ENCODE measurements at regions not wholly inside any gene's neighbourhood (a gene's known extent, or its start where the extent isn't known, plus 50 kb on each side); places are given as distances from the start of the nearest gene placed in this dataset.
"Not testable (repeated sequence)": the region's sequence is repeated elsewhere in the genome, so short reads cannot be mapped to it uniquely, and the experiment has no call there.

DNA sequence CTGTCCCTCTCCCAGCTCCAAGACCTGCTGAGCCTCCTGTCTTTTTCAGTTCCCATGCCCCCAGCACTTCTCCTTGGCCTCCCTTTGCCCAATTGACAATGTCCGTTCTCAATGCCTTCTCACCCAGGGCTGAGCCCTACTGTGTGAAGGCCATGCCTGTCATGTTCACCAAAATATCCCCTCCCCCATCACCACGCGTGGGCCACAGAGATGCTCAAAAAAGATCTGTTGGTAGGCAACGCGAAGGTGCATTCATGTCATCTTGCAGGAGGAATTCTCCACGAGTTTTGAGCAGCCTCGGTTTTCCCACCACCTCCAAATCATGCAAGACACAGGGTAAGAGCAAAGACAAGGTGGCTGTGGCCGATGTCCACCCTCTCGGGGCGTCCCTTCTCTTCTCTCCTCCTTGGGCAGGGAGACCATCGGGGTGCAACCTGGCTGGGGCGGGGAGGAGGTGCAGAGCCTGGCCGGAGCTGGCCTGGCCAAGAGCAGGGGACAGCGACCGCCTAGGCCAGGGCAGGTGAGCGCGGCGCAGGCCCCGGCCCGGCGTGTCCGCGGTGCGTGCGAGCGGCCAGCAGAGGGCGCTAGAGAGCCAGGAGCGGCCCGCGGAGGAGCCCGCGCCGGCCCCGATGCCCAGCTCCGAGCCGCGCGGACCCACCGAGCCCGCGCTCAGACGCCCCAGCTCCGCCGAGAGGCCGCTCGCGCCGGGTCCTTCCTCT, 56.3 kb upstream of the KRTAP5-11 start:
- H3K4me1 ChIP-seq; H3K27ac ChIP-seq; H3K36me3 ChIP-seq; H3K27me3 ChIP-seq; H3K9me3 ChIP-seq; DNase-seq (ENCODE audit: low spot score): not testable (repeated sequence)
- TF ChIP-seq CTCF (IDR thresholded peaks at IDR 0.05): peak; percentile 70 to 85
- H3K4me3 ChIP-seq: peak overlapping the region in 1 of 2 donors; percentile 44

DNA sequence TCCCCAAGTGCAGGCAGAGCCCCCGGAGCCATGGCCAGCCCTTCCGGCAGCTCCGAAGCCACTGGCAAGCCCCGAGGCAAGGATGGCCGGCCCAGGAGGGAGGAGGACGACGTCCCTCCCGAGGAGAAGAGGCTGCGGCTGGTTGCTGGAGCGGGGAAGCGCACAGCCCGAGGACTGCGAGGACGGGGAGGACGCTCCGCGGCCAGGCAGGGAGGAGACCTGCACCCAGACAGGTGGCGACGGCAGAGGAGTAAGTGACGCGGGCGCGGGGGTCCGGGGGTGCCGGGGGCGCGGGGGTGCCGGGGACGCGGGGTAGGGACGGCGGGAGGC, 56.8 kb upstream of the KRTAP5-11 start:
- not testable (repeated sequence) for H3K27ac ChIP-seq; H3K27me3 ChIP-seq; H3K36me3 ChIP-seq; H3K4me1 ChIP-seq; DNase-seq (ENCODE audit: low spot score); H3K9me3 ChIP-seq
- TF ChIP-seq CTCF (IDR thresholded peaks at IDR 0.05): peak in 1 of 2 donors; percentile 29
- H3K4me3 ChIP-seq: peak overlapping the region in 1 of 2 donors; percentile 44

DNA sequence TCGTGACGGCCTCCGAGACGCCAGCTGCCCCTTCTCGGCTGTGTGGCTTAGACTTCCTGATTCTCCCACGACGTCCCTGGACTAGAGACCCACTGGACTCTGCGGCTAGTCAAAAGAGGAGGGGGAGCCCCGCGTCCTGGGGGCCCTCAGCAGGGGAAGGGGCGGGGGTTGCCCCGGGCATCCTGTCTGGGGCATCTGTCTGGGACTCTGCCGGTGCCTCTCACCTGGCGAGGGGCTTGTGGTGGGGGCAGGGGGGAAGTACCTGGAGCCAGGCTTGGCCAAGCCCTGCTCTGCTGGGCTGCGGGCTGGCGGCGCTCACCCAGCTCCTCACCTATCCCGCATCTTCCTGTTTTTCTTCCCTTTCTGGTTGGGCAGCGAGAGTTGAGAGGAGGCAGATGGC, 57.2 kb upstream of the KRTAP5-11 start:
- H3K27me3 ChIP-seq; H3K27ac ChIP-seq; H3K36me3 ChIP-seq; DNase-seq (ENCODE audit: low spot score); H3K9me3 ChIP-seq; H3K4me1 ChIP-seq: not testable (repeated sequence)
- H3K4me3 ChIP-seq: peak overlapping the region in 1 of 2 donors; percentile 44

DNA sequence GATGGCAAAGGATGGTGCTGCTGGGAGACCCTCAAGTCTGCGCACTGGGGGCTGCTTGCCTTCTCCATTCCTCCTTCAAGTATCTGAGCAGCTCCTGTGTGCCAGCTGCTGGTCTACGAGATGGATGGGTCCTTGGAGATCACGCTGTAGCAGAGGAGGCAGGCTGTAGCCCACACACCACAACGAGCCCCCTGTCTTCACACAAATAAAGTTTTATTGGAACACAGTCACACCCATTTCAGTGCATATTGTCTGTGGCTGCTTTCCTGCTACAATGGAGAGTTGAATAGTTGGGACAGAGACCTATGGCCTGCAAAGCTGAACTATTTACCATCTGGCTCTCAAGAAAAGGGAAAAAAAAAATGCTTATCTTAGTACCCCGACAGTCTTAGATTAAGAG, 64.4 kb upstream of the KRTAP5-11 start:
- not testable (repeated sequence) for H3K27me3 ChIP-seq; DNase-seq (ENCODE audit: low spot score); H3K4me1 ChIP-seq; H3K36me3 ChIP-seq; H3K9me3 ChIP-seq; H3K27ac ChIP-seq; H3K4me3 ChIP-seq

- H3K36me3 ChIP-seq; H3K9me3 ChIP-seq; H3K4me1 ChIP-seq; H3K27ac ChIP-seq; H3K27me3 ChIP-seq; H3K4me3 ChIP-seq; DNase-seq (ENCODE audit: low spot score): not testable (repeated sequence)
Observed at GRCh38 chr11:71652998-71653397, 70.3 kb upstream of the KRTAP5-11 start.

DNA sequence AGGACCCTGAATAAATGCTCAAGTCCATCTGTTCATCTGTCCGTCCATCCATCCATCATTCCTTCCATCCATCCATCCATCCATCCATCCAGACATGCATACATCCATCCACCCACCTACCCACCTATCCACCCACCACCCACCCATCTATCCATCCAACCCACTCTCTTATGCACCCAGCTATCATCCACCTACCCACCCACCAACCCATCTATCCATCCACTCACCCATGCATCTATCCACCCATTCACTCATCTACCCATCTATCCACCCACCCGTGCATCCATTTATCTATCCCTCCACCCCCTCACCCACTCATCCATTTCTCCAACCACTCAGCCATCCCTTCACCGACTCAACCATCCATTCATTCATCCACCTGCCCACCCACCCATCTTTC, 71.7 kb upstream of the KRTAP5-11 start:
- H3K27ac ChIP-seq; H3K4me3 ChIP-seq; H3K9me3 ChIP-seq; H3K4me1 ChIP-seq; H3K27me3 ChIP-seq; DNase-seq (ENCODE audit: low spot score); H3K36me3 ChIP-seq: not testable (repeated sequence)

- H3K27ac ChIP-seq; DNase-seq (ENCODE audit: low spot score); H3K36me3 ChIP-seq; H3K4me1 ChIP-seq; H3K4me3 ChIP-seq; H3K27me3 ChIP-seq; H3K9me3 ChIP-seq: not testable (repeated sequence)
Observed at GRCh38 chr11:71655041-71655440, 72.4 kb upstream of the KRTAP5-11 start.

- not testable (repeated sequence) for DNase-seq (ENCODE audit: low spot score); H3K27ac ChIP-seq; H3K9me3 ChIP-seq
Observed at GRCh38 chr11:71656513-71656912, 73.8 kb upstream of the KRTAP5-11 start.

DNA sequence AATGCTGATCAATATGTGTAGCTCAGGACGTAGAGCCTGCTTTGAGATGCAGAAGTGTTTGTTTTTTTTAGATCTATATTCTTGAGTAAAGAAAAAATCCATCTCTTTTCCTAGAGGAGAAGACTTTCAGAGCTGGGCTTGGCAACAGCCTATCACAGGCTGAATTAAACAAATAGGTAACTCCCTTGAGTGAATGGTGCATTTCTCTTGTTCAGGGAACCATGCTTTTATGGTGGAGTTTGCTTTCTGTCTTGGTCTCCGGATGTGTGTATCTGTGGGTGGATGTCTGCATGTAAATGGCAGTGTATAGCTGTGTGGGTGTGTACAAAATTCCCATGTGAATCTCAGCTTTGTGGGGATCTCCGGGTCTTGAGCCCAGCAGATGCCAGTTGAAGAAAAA, 82.3 kb upstream of the KRTAP5-11 start:
- not testable (repeated sequence) for H3K27me3 ChIP-seq; H3K27ac ChIP-seq; H3K4me3 ChIP-seq; H3K4me1 ChIP-seq; DNase-seq (ENCODE audit: low spot score); H3K9me3 ChIP-seq; H3K36me3 ChIP-seq

More at GRCh38 chr11:71656513-71656912, 73.8 kb upstream of the KRTAP5-11 start:
- not testable (repeated sequence) for H3K36me3 ChIP-seq, H3K4me3 ChIP-seq, H3K27me3 ChIP-seq, H3K4me1 ChIP-seq

DNA sequence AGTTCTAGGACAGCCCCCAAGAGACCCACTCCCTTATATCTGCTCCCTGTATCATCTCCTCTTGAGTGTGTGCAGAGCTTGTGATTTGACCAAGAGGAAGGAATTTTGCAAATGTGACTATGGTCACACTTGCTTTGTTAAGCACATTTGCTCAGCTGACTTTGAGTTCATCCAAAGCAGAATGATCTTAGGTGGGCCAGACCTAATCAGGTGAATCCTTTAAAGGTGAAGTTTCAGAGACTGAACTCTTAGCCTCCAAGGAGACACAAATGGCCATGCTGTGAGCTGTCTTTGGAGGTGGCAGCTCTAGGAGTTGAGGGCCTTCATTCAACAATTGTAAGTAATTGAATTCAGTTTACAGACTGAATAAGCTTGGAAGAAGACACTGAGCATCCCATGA, 115.4 kb upstream of the KRTAP5-11 start:
- not testable (repeated sequence) for DNase-seq (ENCODE audit: low spot score); H3K4me3 ChIP-seq; H3K36me3 ChIP-seq; H3K4me1 ChIP-seq; H3K27ac ChIP-seq; H3K27me3 ChIP-seq; H3K9me3 ChIP-seq

DNA sequence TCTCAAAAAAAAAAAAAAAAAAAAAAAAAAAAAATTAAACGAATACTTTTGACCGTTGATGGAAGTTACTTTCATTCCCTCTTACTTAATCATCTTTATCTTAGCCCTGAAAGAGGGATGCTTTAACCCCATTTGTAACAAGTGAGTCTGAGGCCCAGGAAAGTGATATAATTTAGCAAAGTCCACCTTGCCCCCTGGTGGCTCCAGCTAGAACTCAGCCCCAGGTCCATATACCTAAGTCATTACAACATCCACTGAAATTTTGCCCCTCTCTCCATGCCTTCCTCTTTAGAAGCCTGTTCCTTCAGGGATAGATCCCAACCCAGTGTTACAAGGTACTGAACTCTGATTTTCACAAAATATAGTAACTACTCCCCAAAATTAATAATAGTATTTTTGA, 116.3 kb upstream of the KRTAP5-11 start:
- H3K4me1 ChIP-seq; H3K27ac ChIP-seq; H3K4me3 ChIP-seq; H3K9me3 ChIP-seq; H3K36me3 ChIP-seq; H3K27me3 ChIP-seq; DNase-seq (ENCODE audit: low spot score): not testable (repeated sequence)

DNA sequence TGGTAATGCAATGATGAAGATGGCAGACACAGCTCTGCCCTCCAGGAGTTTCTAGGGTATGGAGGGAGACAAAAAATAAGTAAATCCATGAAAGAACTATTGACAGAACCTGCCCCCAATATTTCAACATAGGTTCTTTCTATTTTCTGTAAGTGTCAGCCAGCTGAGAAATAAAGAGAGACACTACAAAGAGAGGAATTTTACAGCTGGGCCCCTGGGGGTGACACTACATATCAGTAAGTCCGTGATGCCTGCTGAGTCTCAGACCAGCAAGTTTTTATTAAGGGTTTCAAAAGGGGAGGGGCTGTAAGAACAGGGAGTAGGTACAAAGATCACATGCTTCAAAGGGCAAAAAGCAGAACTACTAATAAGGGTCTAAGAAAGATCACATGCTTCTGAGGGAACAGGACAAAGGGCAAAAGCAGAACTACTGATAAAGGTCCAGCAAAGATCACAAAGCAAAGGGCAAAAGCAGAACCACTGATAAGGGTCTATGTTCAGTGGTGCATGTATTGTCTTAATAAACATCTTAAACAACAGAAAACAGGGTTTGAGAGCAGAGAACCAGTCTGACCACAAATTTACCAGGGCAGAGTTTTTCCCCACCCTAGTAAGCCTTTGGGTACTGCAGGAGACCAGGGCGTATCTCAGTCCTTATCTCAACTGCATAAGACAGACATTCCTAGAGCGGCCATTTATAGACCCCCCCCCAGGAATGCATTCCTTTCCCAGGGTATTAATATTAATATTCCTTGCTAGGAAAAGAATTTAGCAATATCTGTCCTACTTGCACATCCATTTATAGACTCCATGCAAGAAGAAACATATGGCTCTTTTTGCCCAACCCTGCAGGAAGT, 119.0 kb upstream of the KRTAP5-11 start:
- not testable (repeated sequence) for H3K4me3 ChIP-seq; H3K27me3 ChIP-seq; DNase-seq (ENCODE audit: low spot score); H3K9me3 ChIP-seq; H3K4me1 ChIP-seq; H3K27ac ChIP-seq; H3K36me3 ChIP-seq

GRCh38 chr11:71705086-71705737, 122.5 kb upstream of the KRTAP5-11 start:
- not testable (repeated sequence) for H3K27ac ChIP-seq; H3K27me3 ChIP-seq; DNase-seq (ENCODE audit: low spot score); H3K4me3 ChIP-seq; H3K9me3 ChIP-seq; H3K36me3 ChIP-seq; H3K4me1 ChIP-seq

Measured in right atrium auricular region (tissue), 2 donors.